Stimulated activated CD4-positive, alpha-beta T cell treated with anti-CD3 and anti-CD28 coated beads, Interleukin-2, amount 100 ng/mL, for 48 hours (primary cell): ENCODE measurements at regions not wholly inside any gene's neighbourhood (a gene's known extent, or its start where the extent isn't known, plus 50 kb on each side); places are given as distances from the start of the nearest gene placed in this dataset.
"Not testable (repeated sequence)": the region's sequence is repeated elsewhere in the genome, so short reads cannot be mapped to it uniquely, and the experiment has no call there.

Experiments
- DNase-seq, 2 donors: peaks; one replicate each; pipeline ENCODE4 v3.0.0-alpha.2; 2020

DNA sequence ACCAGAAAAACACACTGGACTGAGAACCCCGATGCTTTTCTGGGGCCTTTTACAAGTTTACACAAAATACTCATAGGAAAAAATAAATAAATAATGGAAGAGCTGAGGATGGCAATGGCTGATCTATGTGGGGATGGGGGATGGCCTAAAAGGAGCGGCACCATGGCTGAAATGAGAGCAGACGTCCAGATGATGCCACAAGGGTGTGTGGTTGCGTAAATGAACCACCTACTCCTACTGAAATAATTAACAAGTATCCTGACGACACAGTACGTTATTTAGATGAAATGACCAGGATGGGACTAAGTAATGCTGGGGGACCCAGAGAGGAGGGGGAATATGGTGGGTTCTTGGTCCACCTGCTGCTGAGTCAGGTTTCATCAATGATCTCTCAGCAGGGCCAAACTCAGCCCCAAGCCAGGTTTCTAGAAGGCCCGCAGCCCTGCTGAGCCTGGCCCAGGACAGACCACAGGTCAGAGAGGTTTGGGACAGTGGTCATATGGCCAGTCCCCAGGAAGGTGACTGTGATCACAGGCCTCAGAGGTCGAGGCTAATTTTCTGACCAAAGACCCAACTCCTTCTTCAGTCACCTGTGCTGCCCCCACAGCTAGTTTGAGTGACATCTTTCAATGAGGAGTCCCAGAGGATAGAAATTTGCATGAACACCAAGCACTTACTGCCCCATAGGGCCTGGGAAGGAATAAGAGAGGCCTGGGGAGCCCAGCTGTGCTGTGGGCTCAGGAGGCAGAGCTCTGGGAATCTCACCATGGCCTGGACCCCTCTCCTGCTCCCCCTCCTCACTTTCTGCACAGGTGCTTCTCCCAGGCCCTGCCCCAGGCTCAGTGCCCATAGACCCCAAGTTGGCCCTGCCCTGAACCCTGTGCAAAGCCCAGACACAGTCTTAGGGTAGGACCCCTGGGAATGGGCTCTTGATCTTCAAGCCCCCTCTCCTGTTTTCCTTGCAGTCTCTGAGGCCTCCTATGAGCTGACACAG is 76.3 kb upstream of the IGLL5 start:
- DNase-seq = no peak

DNA sequence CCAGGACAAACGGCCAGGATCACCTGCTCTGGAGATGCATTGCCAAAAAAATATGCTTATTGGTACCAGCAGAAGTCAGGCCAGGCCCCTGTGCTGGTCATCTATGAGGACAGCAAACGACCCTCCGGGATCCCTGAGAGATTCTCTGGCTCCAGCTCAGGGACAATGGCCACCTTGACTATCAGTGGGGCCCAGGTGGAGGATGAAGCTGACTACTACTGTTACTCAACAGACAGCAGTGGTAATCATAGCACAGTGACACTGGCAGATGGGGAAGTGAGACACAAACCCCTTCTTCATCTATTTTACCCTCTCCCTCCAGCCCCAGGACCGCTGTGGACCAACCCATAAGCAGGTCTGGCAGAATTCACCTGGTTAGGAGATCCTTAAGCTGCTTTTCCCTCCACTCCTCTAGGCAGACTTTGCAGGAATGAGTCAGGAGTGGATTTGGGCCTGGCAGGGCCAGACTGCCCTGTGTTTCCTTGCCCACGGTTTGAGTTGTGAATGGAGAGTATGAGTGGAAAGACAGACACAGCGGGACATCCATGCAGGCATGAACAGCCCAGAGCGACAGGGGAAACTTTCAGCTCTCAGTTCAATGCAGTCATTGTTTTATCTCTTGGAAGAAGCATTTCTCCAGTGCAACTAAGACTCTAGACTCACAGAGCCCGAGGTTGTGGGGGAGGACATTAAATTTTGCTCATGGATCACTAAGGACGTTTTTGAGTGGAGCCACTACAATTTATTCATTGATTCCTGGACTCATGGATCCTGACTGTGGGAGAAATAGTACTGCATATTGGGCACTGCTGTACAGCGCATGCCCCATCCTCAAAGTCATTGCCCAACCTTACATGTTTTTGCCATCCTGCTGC is 75.3 kb upstream of the IGLL5 start:
- no peak for DNase-seq

- no peak for DNase-seq
These were observed 74.2 kb upstream of the IGLL5 start for GRCh38 chr22:22813126-22814075.

DNA sequence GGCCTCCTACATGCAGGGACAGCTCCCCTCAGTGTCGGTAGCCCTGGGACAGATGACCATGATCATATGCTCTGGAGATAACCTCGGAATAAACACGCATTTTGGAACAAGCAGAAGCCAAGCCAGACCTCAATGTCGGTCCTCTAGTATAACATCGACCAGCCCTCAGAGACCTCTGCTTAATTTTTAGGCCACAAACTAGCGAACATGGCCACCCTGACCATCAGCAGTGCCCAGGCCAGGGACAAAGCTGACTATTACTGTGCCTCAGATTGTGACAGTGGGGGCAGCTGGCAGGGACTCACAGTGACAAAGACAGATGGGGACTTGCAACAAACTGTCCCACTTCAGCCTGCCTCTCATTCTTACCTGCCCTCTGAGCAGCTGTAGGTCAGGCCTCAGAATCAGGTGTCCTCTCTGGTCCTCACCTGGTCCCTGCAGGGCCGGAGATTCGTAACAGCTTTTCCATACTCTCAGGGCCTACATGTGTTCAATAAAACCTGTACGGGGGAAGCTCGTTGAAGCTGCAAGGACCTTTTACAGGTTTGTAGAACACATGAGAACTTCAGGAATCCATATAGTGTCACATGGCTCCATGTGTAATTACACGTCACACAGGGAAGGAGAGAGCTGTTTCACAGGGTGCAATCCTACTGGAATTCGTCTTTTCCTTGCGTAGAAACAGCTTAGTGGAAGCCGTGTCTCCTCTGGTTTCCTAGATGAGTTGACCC is 72.8 kb upstream of the IGLL5 start:
- no peak for DNase-seq

DNA sequence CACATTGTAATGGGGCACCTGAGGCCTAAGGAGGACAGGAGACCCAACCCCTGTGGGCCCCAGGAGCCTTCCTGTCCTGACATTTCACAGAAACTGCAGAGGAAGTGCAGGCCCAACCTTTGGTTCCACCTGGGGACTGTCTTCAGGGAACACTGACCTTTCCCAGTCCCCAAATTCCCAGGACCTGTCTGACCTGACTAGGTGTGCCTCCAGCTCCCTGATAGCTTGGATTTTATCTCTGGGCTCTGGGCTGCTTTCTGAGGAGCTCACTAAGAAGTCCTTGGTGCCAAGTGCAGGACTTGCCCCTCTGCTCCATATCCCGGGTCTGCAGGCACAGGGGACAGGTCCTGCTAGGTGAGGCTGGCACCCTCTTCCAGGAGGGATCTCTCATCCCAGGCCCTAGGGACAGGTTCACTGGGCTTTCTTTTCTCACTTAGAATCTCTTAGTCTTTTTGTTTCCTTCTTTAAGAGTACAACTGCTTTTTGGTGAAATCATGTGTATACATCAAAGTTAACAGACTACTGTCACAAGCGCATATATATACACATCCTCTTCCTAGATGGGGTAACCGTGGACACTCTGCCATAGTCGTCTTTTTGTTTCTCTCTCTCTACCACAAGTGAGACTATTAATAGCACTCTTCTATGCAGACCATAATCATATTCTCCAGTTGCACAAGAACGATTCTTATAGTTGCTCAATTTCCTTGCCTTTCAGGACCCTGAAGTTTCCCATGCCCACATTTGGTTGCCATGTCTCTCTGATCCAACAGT is 72.0 kb upstream of the IGLL5 start:
- no peak for DNase-seq

- DNase-seq = no peak
These were observed 71.5 kb upstream of the IGLL5 start for GRCh38 chr22:22816171-22816514.

DNA sequence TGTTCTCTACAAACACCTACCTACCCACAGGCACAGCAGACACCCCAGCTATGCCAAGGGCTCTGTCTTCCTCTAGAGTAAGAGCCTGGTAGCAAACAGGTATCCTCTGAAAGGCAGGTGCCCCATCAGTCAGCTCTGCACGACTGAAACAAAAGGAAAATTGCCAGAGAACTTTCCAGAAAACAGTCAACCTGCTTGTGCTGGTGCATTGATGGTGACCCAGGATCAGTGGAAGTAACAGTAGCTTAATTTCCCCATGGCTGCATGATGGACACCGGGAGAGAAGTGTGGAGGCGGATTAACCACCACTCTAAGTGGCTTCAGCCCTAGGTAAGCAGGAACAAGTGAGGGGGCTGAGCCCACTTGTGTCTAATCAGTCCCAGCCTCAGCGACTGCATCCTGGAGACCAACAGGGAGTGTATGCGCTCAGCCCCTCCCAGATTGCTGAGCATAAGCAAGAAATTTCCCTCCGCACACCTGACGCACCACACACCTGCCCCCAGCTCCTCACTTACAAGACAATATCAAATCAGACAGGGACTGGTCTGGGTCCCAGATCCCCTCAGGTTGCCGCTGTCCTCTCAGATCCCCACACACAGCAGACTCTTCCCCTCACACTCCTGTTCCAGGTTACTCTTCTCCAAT is 70.7 kb upstream of the IGLL5 start:
- DNase-seq = no peak

GRCh38 chr22:22817468-22818201 is 70.0 kb upstream of the IGLL5 start:
- DNase-seq = no peak

DNA sequence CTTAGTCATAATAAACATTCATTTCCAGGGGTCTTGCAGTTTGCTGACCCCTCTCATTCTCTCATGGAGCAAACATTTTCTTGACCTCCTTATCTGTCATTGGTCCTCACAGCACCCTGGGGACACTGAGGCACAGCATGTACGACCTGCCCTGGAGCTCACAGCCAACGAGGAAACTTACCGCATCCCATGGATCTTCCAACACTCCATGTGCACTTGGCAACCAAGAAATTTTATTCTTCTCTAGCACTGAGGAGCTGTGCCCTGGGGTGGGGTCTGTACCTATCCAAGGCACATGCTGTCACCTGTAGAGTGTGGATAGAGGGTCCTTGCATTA is 69.4 kb upstream of the IGLL5 start:
- DNase-seq = no peak

- DNase-seq = no peak
These were observed 68.5 kb upstream of the IGLL5 start for GRCh38 chr22:22818861-22819855.

DNA sequence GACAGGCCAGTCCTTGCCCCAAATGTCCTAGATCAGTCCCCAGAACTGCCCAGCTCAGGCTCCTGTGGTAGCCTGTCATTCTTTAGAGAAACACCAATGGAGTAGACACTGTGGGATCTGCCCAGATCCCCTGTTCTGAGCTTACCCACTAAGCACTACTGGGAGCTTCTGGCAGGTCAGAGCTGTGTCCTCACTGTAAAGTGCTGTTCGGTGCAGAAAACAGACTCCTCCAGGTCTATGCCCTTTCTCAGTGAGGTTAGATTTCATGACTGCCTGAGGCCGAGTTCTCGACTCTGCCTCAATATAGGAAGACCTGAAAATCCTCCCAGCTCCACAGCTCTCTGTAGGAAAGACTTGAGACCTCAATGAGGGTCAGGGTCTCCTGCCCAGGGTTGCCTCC is 67.5 kb upstream of the IGLL5 start:
- no peak for DNase-seq

DNA sequence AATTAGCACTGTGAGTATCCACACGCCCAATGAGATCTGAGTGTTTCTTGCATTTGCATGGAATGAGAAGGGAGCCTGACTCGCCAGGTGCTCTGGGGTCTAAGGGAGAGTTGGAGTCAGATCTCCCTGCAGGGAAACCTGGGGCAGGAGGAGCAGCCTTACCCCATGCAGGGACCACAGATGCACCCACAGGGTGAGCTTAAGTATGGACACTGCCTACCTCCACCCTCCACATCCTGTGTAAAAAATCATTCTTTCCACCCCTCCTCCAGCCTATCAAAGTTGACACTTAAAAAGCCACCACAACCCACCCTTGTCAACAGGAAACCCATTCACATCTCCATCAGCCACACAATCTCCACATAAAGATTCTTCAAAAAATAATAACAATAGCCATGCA is 67.0 kb upstream of the IGLL5 start:
- DNase-seq = no peak

- DNase-seq = no peak
These were observed 66.3 kb upstream of the IGLL5 start for GRCh38 chr22:22821340-22821739.

- no peak for DNase-seq
These were observed 65.5 kb upstream of the IGLL5 start for GRCh38 chr22:22822106-22822505.

DNA sequence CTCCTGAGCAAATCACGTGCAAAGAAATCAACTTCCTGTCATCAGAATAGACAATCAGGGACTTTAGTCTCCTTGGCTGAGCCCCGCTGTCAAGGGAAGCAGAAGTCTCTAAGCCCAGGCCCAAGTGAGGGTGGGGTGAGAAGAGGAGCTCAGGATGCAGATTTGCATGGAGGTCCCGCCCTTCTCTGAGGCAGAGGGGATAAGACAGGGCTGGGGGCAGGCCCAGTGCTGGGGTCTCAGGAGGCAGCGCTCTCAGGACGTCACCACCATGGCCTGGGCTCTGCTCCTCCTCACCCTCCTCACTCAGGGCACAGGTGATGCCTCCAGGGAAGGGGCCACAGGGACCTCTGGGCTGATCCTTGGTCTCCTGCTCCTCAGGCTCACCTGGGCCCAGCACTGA is 65.1 kb upstream of the IGLL5 start:
- not testable (repeated sequence) for DNase-seq

DNA sequence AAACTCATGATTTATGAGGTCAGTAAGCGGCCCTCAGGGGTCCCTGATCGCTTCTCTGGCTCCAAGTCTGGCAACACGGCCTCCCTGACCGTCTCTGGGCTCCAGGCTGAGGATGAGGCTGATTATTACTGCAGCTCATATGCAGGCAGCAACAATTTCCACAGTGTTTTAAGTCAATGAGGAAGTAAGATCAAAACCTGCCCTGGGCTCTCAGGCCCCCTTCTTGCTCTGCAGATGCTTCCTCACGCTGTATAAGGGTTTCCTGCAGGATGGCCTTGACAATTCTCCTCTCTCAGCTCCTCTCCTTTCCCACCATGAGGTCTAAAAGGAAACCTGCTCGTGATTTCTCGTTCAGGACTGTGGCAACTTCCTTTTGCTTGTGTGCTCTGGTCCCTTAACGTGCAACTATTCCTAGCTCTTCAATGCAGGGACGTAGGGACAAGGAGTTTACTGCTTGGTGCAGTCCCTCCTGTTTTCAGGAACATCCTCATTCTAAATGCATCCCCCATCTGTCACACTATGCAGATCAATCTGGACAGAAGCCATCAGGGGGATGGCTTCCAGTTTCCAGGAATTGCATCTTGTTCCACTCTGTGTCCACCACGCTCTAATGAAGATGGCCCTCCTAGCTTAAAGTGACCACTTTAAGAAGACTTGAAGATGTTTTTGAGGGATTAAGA is 64.3 kb upstream of the IGLL5 start:
- DNase-seq = no peak

- no peak for DNase-seq
These were observed 63.0 kb upstream of the IGLL5 start for GRCh38 chr22:22824340-22825212.
